NCI-H2081 treated with DMSO at 0.1 percent for 48 hours (cell line): ENCODE measurements at regions not wholly inside any gene's neighbourhood (a gene's known extent, or its start where the extent isn't known, plus 50 kb on each side); places are given as distances from the start of the nearest gene placed in this dataset.
A peak's percentile ranks its signal among the peaks of the same experiment; 100 is the strongest.
"Not testable (repeated sequence)": the region's sequence is repeated elsewhere in the genome, so short reads cannot be mapped to it uniquely, and the experiment has no call there.

Source experiments
- DNase-seq: peaks from one replicate; lab custom pipeline; 2025; lab: John Stamatoyannopoulos, UW

GRCh38 chr2:59326581-59327365, 1085.6 kb upstream of the FANCL start:
- DNase-seq = not testable (repeated sequence)

GRCh38 chr2:59322870-59323269, 1081.7 kb upstream of the FANCL start:
- DNase-seq = no peak

- DNase-seq = no peak
Measured at GRCh38 chr2:59322005-59322404, 1080.9 kb upstream of the FANCL start.

- no peak for DNase-seq
Measured at GRCh38 chr2:59314031-59314766, 1073.1 kb upstream of the FANCL start.

GRCh38 chr2:59312967-59313940, 1072.1 kb upstream of the FANCL start:
- DNase-seq = no peak

- no peak for DNase-seq
Measured at GRCh38 chr2:59312029-59312428, 1070.9 kb upstream of the FANCL start.

GRCh38 chr2:59308108-59308507, 1067.0 kb upstream of the FANCL start:
- DNase-seq = no peak

GRCh38 chr2:59307196-59307595, 1066.1 kb upstream of the FANCL start:
- DNase-seq = no peak

- no peak for DNase-seq
Measured at GRCh38 chr2:59303272-59303671, 1062.1 kb upstream of the FANCL start.

GRCh38 chr2:59302683-59303082, 1061.6 kb upstream of the FANCL start:
- no peak for DNase-seq

- DNase-seq = peak; percentile 27
Measured at GRCh38 chr2:59301466-59302402, 1060.6 kb upstream of the FANCL start.

- no peak for DNase-seq
Measured at GRCh38 chr2:59297816-59298215, 1056.7 kb upstream of the FANCL start.

GRCh38 chr2:59296279-59296678, 1055.2 kb upstream of the FANCL start:
- DNase-seq = no peak

GRCh38 chr2:59295524-59296162, 1054.5 kb upstream of the FANCL start:
- DNase-seq = no peak

GRCh38 chr2:59288771-59289170, 1047.6 kb upstream of the FANCL start:
- no peak for DNase-seq

- no peak for DNase-seq
Measured at GRCh38 chr2:59282374-59283057, 1041.4 kb upstream of the FANCL start.

GRCh38 chr2:59277671-59278070, 1036.5 kb upstream of the FANCL start:
- DNase-seq = no peak

GRCh38 chr2:59276917-59277316, 1035.8 kb upstream of the FANCL start:
- no peak for DNase-seq

- DNase-seq = no peak
Measured at GRCh38 chr2:59276033-59276432, 1034.9 kb upstream of the FANCL start.

- DNase-seq = no peak
Measured at GRCh38 chr2:59266453-59266852, 1025.3 kb upstream of the FANCL start.
